ENCODE measurements at regions not wholly inside any gene's neighbourhood (a gene's known extent, or its start where the extent isn't known, plus 50 kb on each side); places are given as distances from the start of the nearest gene placed in this dataset.

- peak; percentile 42 for ATAC-seq
These were observed 286.0 kb downstream of the LPIN1 start for GRCh38 chr2:12032398-12032797.

- no peak for ATAC-seq
These were observed 286.5 kb downstream of the LPIN1 start for GRCh38 chr2:12032975-12033374.

GRCh38 chr2:12033494-12033893 is 287.1 kb downstream of the LPIN1 start:
- no peak for ATAC-seq

GRCh38 chr2:12034382-12034781 is 287.9 kb downstream of the LPIN1 start:
- ATAC-seq, result no peak

GRCh38 chr2:12035029-12035720 is 288.7 kb downstream of the LPIN1 start:
- ATAC-seq, result no peak

GRCh38 chr2:12035956-12036639 is 289.7 kb downstream of the LPIN1 start:
- no peak for ATAC-seq

GRCh38 chr2:12036640-12036983 is 290.2 kb downstream of the LPIN1 start:
- no peak for ATAC-seq

GRCh38 chr2:12037301-12037700 is 290.9 kb downstream of the LPIN1 start:
- no peak for ATAC-seq

- ATAC-seq, result no peak
These were observed 294.8 kb downstream of the LPIN1 start for GRCh38 chr2:12041236-12041635.

GRCh38 chr2:12043131-12043530 is 296.7 kb downstream of the LPIN1 start:
- no peak for ATAC-seq

GRCh38 chr2:12044857-12045256 is 298.4 kb downstream of the LPIN1 start:
- ATAC-seq, result peak; percentile 63

- ATAC-seq, result no peak
These were observed 299.4 kb downstream of the LPIN1 start for GRCh38 chr2:12045864-12046291.

- ATAC-seq, result no peak
These were observed 300.2 kb downstream of the LPIN1 start for GRCh38 chr2:12046641-12047040.

GRCh38 chr2:12047761-12048160 is 301.3 kb downstream of the LPIN1 start:
- ATAC-seq, result no peak

- no peak for ATAC-seq
These were observed 302.1 kb downstream of the LPIN1 start for GRCh38 chr2:12048550-12048949.

GRCh38 chr2:12050396-12050795 is 304.0 kb downstream of the LPIN1 start:
- no peak for ATAC-seq

- no peak for ATAC-seq
These were observed 305.4 kb downstream of the LPIN1 start for GRCh38 chr2:12051831-12052230.

GRCh38 chr2:12052796-12053195 is 306.4 kb downstream of the LPIN1 start:
- ATAC-seq, result no peak

GRCh38 chr2:12054956-12055618 is 308.7 kb downstream of the LPIN1 start:
- no peak for ATAC-seq

GRCh38 chr2:12057436-12058166 is 311.2 kb downstream of the LPIN1 start:
- peak; percentile 62 for ATAC-seq

GRCh38 chr2:12059616-12060441 is 313.4 kb downstream of the LPIN1 start:
- no peak for ATAC-seq

- no peak for ATAC-seq
These were observed 314.5 kb downstream of the LPIN1 start for GRCh38 chr2:12060886-12061285.
